ENCODE measurements at regions not wholly inside any gene's neighbourhood (a gene's known extent, or its start where the extent isn't known, plus 50 kb on each side); places are given as distances from the start of the nearest gene placed in this dataset.

DNA sequence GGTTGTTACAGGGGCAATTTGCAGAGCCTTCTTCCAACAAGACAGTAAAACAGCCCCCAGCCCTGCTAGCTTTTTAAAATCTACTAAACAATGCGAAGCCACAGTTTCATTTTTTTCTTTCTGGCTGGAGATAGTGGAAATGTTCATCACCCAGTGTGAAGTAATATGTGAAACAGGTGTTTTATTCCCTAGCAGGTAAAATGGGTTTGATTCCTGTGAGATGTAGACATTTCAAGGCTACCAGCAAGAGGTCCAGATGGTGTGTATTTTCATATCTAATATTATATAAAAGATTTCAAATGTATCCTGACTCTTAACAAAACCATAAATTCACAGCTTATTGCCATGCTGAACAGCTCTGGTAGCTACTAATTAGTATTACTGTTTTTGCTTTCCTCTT is 160.3 kb downstream of the SATB1 start:
- TF ChIP-seq, protein P1, sequence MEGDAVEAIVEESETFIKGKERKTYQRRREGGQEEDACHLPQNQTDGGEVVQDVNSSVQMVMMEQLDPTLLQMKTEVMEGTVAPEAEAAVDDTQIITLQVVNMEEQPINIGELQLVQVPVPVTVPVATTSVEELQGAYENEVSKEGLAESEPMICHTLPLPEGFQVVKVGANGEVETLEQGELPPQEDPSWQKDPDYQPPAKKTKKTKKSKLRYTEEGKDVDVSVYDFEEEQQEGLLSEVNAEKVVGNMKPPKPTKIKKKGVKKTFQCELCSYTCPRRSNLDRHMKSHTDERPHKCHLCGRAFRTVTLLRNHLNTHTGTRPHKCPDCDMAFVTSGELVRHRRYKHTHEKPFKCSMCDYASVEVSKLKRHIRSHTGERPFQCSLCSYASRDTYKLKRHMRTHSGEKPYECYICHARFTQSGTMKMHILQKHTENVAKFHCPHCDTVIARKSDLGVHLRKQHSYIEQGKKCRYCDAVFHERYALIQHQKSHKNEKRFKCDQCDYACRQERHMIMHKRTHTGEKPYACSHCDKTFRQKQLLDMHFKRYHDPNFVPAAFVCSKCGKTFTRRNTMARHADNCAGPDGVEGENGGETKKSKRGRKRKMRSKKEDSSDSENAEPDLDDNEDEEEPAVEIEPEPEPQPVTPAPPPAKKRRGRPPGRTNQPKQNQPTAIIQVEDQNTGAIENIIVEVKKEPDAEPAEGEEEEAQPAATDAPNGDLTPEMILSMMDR (IDR thresholded peaks at IDR 0.05): no peak
- TF ChIP-seq POLR2AphosphoS5 (IDR thresholded peaks at IDR 0.05) (no peak), POLR2A (IDR thresholded peaks at IDR 0.05) (no peak)
